ENCODE measurements at regions not wholly inside any gene's neighbourhood (a gene's known extent, or its start where the extent isn't known, plus 50 kb on each side); places are given as distances from the start of the nearest gene placed in this dataset.

GRCh38 chr10:56928714-56929113 lies 567.7 kb upstream of the ZWINT start:
- no peak for TF ChIP-seq CTCF (IDR thresholded peaks at IDR 0.05)
- no peak for TF ChIP-seq EZH2 (IDR thresholded peaks at IDR 0.05; ENCODE audit: borderline replicate concordance, insufficient read depth, low read depth, low read length, poor library complexity, severe bottlenecking)
